ENCODE measurements at regions not wholly inside any gene's neighbourhood (a gene's known extent, or its start where the extent isn't known, plus 50 kb on each side); places are given as distances from the start of the nearest gene placed in this dataset.

GRCh38 chr20:11296221-11296620 lies 621.5 kb upstream of the BTBD3 start:
- DNase-seq (ENCODE audit: low read depth, low spot score) = no peak
- H3K4me3 Mint-ChIP-seq = no peak overlapping the region
- no peak for TF ChIP-seq CTCF (conservative IDR thresholded peaks at IDR 0.05)
- H3K27me3 Mint-ChIP-seq (ENCODE audit: low read depth) = no peaks in the 10 kb centered on the region
- H3K4me1 Mint-ChIP-seq = peaks cover 11% of the 10 kb centered on the region
- H3K27ac Mint-ChIP-seq (ENCODE audit: unreplicated experiment) = peak overlapping the region; percentile 39
- no peaks in the 10 kb centered on the region for H3K36me3 Mint-ChIP-seq (ENCODE audit: low read depth)
- H3K9me3 Mint-ChIP-seq = peaks cover 6% of the 10 kb centered on the region

GRCh38 chr20:11296951-11297350 lies 620.7 kb upstream of the BTBD3 start:
- no peak for DNase-seq (ENCODE audit: low read depth, low spot score)
- TF ChIP-seq CTCF (conservative IDR thresholded peaks at IDR 0.05) = no peak
- Mint-ChIP-seq H3K9me3 (peaks cover 6% of the 10 kb centered on the region), H3K27me3 (ENCODE audit: low read depth) (no peaks in the 10 kb centered on the region), H3K36me3 (ENCODE audit: low read depth) (no peaks in the 10 kb centered on the region), H3K4me3 (no peak overlapping the region), H3K4me1 (peaks cover 11% of the 10 kb centered on the region), H3K27ac (ENCODE audit: unreplicated experiment) (no peak overlapping the region)

DNA sequence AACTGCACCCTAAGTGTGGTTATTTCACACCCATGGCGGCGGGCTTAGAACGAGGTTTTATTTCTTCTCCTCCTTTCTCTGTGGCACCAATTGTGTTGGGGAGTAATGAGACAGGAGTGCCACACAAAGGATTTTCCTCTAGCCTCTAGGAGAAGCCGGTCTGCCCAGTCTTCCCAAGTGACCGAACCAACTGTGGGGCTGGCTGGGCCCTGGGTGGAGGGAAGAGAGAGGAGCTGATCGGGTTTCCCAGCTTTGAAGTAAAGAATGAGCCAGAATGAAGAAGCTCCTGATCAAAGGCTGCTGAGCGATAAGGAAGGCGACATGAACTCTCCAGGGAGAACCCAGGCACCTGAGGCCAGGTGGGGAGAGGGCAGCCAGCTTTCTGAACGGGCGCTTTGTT lies 616.0 kb upstream of the BTBD3 start:
- H3K4me3 Mint-ChIP-seq = no peak overlapping the region
- TF ChIP-seq CTCF (conservative IDR thresholded peaks at IDR 0.05) = no peak
- H3K27ac Mint-ChIP-seq (ENCODE audit: unreplicated experiment) = no peak overlapping the region
- no peaks in the 10 kb centered on the region for H3K9me3 Mint-ChIP-seq
- peaks cover 15% of the 10 kb centered on the region for H3K4me1 Mint-ChIP-seq
- no peaks in the 10 kb centered on the region for H3K36me3 Mint-ChIP-seq (ENCODE audit: low read depth)
- DNase-seq (ENCODE audit: low read depth, low spot score) = no peak
- no peaks in the 10 kb centered on the region for H3K27me3 Mint-ChIP-seq (ENCODE audit: low read depth)

DNA sequence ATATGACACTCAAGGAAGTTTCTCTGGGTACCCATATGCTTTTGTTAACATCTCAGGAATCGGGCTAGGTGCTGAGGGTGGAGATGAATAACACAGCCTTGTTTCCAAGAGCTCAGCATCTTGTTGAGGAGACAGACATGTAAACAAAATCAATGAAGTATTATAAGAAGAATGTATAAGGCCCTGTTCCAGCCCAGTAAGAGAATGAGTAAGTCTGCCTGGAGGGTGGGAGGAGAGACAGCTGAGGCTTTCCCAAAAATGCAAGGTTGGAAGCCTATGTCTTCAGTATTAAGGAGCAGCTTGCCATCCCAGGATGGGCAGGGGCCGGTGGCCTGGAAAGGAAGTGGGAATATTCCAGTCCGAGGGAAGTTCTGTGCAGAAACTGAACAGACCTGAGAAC lies 615.3 kb upstream of the BTBD3 start:
- no peaks in the 10 kb centered on the region for H3K36me3 Mint-ChIP-seq (ENCODE audit: low read depth)
- H3K4me3 Mint-ChIP-seq = no peak overlapping the region
- H3K9me3 Mint-ChIP-seq = no peaks in the 10 kb centered on the region
- TF ChIP-seq CTCF (conservative IDR thresholded peaks at IDR 0.05) = no peak
- peaks cover 10% of the 10 kb centered on the region for H3K4me1 Mint-ChIP-seq
- H3K27me3 Mint-ChIP-seq (ENCODE audit: low read depth) = no peaks in the 10 kb centered on the region
- DNase-seq (ENCODE audit: low read depth, low spot score) = no peak
- no peak overlapping the region for H3K27ac Mint-ChIP-seq (ENCODE audit: unreplicated experiment)

DNA sequence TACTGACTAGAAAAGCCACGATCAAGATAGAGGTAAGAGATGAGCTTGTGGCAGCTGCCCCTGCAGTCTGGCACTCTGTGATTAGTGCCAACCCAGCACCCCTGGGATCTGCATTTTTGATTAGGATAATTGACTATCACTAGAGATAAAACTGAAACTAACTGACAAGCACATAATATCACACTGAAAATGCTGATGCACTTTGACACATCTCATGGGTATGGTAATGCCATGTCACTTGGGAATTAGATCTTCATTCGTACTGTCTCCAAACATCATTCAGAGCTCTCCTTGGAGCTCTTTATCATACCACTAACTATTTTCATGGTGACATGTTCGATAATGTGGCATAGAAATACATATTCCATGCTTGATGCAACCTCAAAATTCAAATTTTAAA lies 612.9 kb upstream of the BTBD3 start:
- Mint-ChIP-seq H3K27me3 (ENCODE audit: low read depth) (no peaks in the 10 kb centered on the region), H3K4me3 (no peak overlapping the region), H3K9me3 (no peaks in the 10 kb centered on the region), H3K36me3 (ENCODE audit: low read depth) (no peaks in the 10 kb centered on the region), H3K4me1 (peaks cover 10% of the 10 kb centered on the region), H3K27ac (ENCODE audit: unreplicated experiment) (no peak overlapping the region)
- no peak for DNase-seq (ENCODE audit: low read depth, low spot score)
- TF ChIP-seq CTCF (conservative IDR thresholded peaks at IDR 0.05) = no peak

DNA sequence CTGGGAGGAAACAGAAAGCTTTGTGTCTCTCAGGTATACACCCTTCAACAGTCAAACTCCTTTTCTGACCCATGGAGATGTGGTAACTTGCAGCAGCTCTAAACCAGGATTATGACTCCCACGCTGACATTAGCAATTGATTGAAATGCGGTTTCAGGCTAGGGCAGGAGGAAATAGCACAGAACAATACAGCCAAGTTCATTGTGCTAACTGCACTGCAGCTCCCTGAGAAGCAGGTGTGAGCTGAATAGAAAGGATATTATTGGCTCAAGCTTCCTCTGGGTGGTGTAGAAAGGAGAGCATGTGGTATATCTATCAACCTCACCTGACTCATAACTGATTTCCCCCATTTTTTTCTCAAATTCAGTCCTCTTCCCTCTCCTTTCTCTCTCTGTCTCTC lies 612.3 kb upstream of the BTBD3 start:
- Mint-ChIP-seq H3K27me3 (ENCODE audit: low read depth) (no peaks in the 10 kb centered on the region), H3K36me3 (ENCODE audit: low read depth) (no peaks in the 10 kb centered on the region), H3K9me3 (no peaks in the 10 kb centered on the region), H3K4me3 (no peak overlapping the region), H3K4me1 (peaks cover 10% of the 10 kb centered on the region), H3K27ac (ENCODE audit: unreplicated experiment) (no peak overlapping the region)
- no peak for TF ChIP-seq CTCF (conservative IDR thresholded peaks at IDR 0.05)
- no peak for DNase-seq (ENCODE audit: low read depth, low spot score)

Data from neural crest cell (in vitro differentiated cells).